Endothelial cell of umbilical vein (primary cell): ENCODE measurements at regions not wholly inside any gene's neighbourhood (a gene's known extent, or its start where the extent isn't known, plus 50 kb on each side); places are given as distances from the start of the nearest gene placed in this dataset.

Experiments used
- BruUV-seq: library from RNA; stranded (reverse); fragments of 400-500 nt; replicated peaks from 2 replicates; lab custom pipeline; 2021; lab: Mats Ljungman, UMichigan
- CTCF ChIA-PET: fragments of 300-600, 350-600 bp; sonication (Branson Sonifier 250); formaldehyde crosslinking; loops from one replicate; lab custom pipeline; 2021; ENCODE audit warnings: antibody characterized with exemption, inconsistent platforms; lab: Charles Lee
- POLR2A ChIA-PET: fragments of 300-600, 350-600 bp; sonication (Branson Sonifier 250); formaldehyde crosslinking; loops from one replicate; lab custom pipeline; 2021; ENCODE audit warnings: antibody characterized with exemption, inconsistent platforms; lab: Charles Lee
- DNase-seq: peaks from one replicate; pipeline ENCODE4 v3.0.0-alpha.2; 2011; ENCODE audit warnings: low read depth, low spot score
- FAIRE-seq: peaks from 2 replicates; lab custom pipeline; 2011; peaks lifted over from hg19 to GRCh38; lab: Jason Lieb, UNC
- H2AFZ ChIP-seq: 2 replicates; pipeline ENCODE4 v1.6.0; 2012; ENCODE audit warnings: low read depth, low read length, control low read depth, inconsistent platforms
- H3K27ac ChIP-seq: 2 replicates; pipeline ENCODE4 v1.5.1; 2011; ENCODE audit warnings: low read depth, mild to moderate bottlenecking, control low read depth, low read length, moderate library complexity; ENCODE audit not compliant: insufficient read depth
- H3K27me3 ChIP-seq, 2 experiments: 2 replicates each; pipeline versions ENCODE4 v1.6.0 to v1.6.1; 2011; ENCODE audit warnings: low read length in 2 of 2, mixed read lengths in 1 of 2; ENCODE audit not compliant: control insufficient read depth in 2 of 2, insufficient read depth in 2 of 2
- H3K36me3 ChIP-seq, 2 experiments: 2 replicates in 1 of 2; 3 replicates in 1 of 2; pipeline ENCODE4 v1.5.1; 2011; ENCODE audit warnings: low read length in 2 of 2, mild to moderate bottlenecking in 1 of 2, moderate library complexity in 1 of 2; ENCODE audit not compliant: control insufficient read depth in 2 of 2, insufficient read depth in 2 of 2; ENCODE audit errors: extremely low read depth in 1 of 2
- H3K4me1 ChIP-seq: 3 replicates; pipeline ENCODE4 v1.5.1; 2011; ENCODE audit warnings: mild to moderate bottlenecking, low read length; ENCODE audit not compliant: control insufficient read depth, insufficient read depth; ENCODE audit errors: extremely low read depth
- H3K4me2 ChIP-seq: 2 replicates; pipeline ENCODE4 v1.6.1; 2011; ENCODE audit warnings: low read length, control low read depth, mixed read lengths; ENCODE audit not compliant: insufficient read depth
- H3K4me3 ChIP-seq, 3 experiments: fragments of 200-600 bp in 1 of 3; sonication (generic), shearing (Covaris generic) in 1 of 3; replicated peaks in 1 of 3; 2 replicates each; pipeline ENCODE4 v1.5.1; 2011 to 2016; ENCODE audit warnings: control low read depth in 3 of 3, low read length in 3 of 3, mild to moderate bottlenecking in 2 of 3, inconsistent platforms in 1 of 3, low read depth in 1 of 3, moderate library complexity in 1 of 3; ENCODE audit not compliant: insufficient read depth in 1 of 3
- H3K79me2 ChIP-seq: 2 replicates; pipeline ENCODE4 v1.6.0; 2012; ENCODE audit warnings: low read length, inconsistent platforms; ENCODE audit not compliant: control insufficient read depth, insufficient read depth
- H3K9ac ChIP-seq: replicated peaks from 2 replicates; pipeline ENCODE3; 2011; ENCODE audit warnings: low read length, control low read depth; ENCODE audit not compliant: insufficient read depth; ENCODE audit errors: extremely low read depth
- H3K9me1 ChIP-seq: replicated peaks from 3 replicates; pipeline ENCODE4 v1.6.0; 2011; ENCODE audit warnings: mild to moderate bottlenecking, low read length; ENCODE audit not compliant: control insufficient read depth, insufficient read depth; ENCODE audit errors: extremely low read depth
- H3K9me3 ChIP-seq: replicated peaks from 2 replicates; pipeline ENCODE4 v1.5.1; 2012; ENCODE audit warnings: low read length, inconsistent platforms; ENCODE audit not compliant: control insufficient read depth, insufficient read depth
- H4K20me1 ChIP-seq: replicated peaks from 2 replicates; pipeline ENCODE3; 2011; ENCODE audit warnings: mild to moderate bottlenecking, low read length; ENCODE audit not compliant: control insufficient read depth, insufficient read depth; ENCODE audit errors: extremely low read depth
- EZH2 ChIP-seq: IDR thresholded peaks from 2 replicates; pipeline ENCODE4 v1.6.1; 2012; ENCODE audit warnings: borderline replicate concordance, low read depth, mild to moderate bottlenecking, moderate library complexity, low read length, inconsistent platforms; ENCODE audit not compliant: severe bottlenecking
- FOS ChIP-seq: IDR thresholded peaks from 2 replicates; pipeline ENCODE4 v1.6.1; 2011; ENCODE audit warnings: mild to moderate bottlenecking, low read length, moderate library complexity, borderline replicate concordance; ENCODE audit not compliant: insufficient read depth
- GATA2 ChIP-seq: IDR thresholded peaks from 2 replicates; pipeline ENCODE4 v1.7.0; 2011; ENCODE audit warnings: low read depth, mild to moderate bottlenecking, moderate library complexity, mixed read lengths, low read length; ENCODE audit not compliant: insufficient read length, insufficient read depth
- JUN ChIP-seq: IDR thresholded peaks from 2 replicates; pipeline ENCODE4 v1.6.1; 2011; ENCODE audit warnings: borderline replicate concordance, low read depth; ENCODE audit not compliant: insufficient read length, insufficient read depth
- MYC ChIP-seq: IDR thresholded peaks from one replicate; pipeline ENCODE4 v1.6.1; 2011; ENCODE audit warnings: mild to moderate bottlenecking, low read depth, low read length
- POLR2A ChIP-seq: IDR thresholded peaks from 2 replicates; pipeline ENCODE4 v1.6.1; 2012; ENCODE audit warnings: low read depth, mild to moderate bottlenecking, control low read depth, low read length
- POLR2AphosphoS5 ChIP-seq: IDR thresholded peaks from 2 replicates; pipeline ENCODE4 v1.6.1; 2012; ENCODE audit warnings: low read depth, mild to moderate bottlenecking, control low read depth, low read length, moderate library complexity; ENCODE audit not compliant: insufficient read depth
- dilution Hi-C: fragments of 300-500 bp; cut with MboI; formaldehyde crosslinking; loops from one replicate; pipeline ENCODE4 v1.15.0; 2019; ENCODE audit warnings: low sequenced_read_pairs; ENCODE audit not compliant: extremely low pct_ligation_motif_present
- intact Hi-C: fragments of 100-400 bp; cut with micrococcal nuclease; formaldehyde crosslinking; loops from one replicate; pipeline ENCODE4 v1.10.0; 2022
- TF ChIP-seq, protein P1 (sequence below), 2 donors: IDR thresholded peaks; 1 replicate in 1 of 2; 2 replicates in 1 of 2; pipeline ENCODE4 v1.5.1; 2011; ENCODE audit warnings: low read length in 2 of 2, mild to moderate bottlenecking in 2 of 2, moderate library complexity in 2 of 2, control low read depth in 1 of 2, inconsistent platforms in 1 of 2, low read depth in 1 of 2; ENCODE audit not compliant: insufficient read depth in 1 of 2; ENCODE audit errors: extremely low read depth in 1 of 2
- TF ChIP-seq, protein P2 (sequence below): IDR thresholded peaks from 2 replicates; pipeline ENCODE4 v1.6.1; 2011; ENCODE audit not compliant: insufficient read depth, insufficient read length

DNA sequence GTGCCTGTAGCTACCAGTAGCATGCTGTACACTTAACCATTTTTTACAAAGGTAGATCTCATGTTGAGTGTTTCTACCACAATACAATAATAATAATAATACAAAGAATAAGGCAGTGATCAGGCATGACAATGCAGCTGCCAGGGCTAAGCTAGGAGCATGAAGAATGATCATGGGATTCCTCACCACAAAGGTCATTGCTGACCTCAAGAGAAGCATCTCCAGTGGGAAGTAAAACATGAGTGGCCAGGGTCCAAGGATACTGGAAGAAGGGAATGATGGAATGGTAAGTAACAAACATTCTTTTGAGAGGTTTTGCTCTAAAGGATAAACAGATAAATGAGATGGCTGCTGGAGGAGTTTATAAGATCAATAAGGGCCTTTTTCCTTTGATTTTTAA is 591.1 kb downstream of the TNS3 start:
- Histone ChIP-seq H3K27me3 (peaks cover 0 to 2% of the 10 kb centered on the region in 2 experiments), H3K4me3 (no peak overlapping the region), H3K4me1 (no peaks in the 10 kb centered on the region), H3K9me1 (no peaks in the 10 kb centered on the region), H3K9me3 (no peaks in the 10 kb centered on the region), H3K27ac (no peak overlapping the region), H3K36me3 (no peaks in the 10 kb centered on the region), H3K4me2 (no peak overlapping the region), H2AFZ (no peak overlapping the region), H3K9ac (no peak overlapping the region), H3K79me2 (no peaks in the 10 kb centered on the region), H4K20me1 (no peaks in the 10 kb centered on the region)
- CTCF ChIA-PET, result interaction anchor here (0.8 to 1.0 kb wide), 2 partner anchors 11 to 23 kb away, joined by 3 read pairs; no protein-coding TSS in a partner anchor
- FAIRE-seq, result no peak
- intact Hi-C loops (no loop called here), dilution Hi-C loops (no loop called here)
- POLR2A ChIA-PET, result no interaction called here
- BruUV-seq, result no TSS peak
- TF ChIP-seq FOS (no peak), JUN (no peak), POLR2AphosphoS5 (no peak), POLR2A (no peak), EZH2 (no peak), MYC (no peak), GATA2 (no peak)
- TF ChIP-seq, protein P1, sequence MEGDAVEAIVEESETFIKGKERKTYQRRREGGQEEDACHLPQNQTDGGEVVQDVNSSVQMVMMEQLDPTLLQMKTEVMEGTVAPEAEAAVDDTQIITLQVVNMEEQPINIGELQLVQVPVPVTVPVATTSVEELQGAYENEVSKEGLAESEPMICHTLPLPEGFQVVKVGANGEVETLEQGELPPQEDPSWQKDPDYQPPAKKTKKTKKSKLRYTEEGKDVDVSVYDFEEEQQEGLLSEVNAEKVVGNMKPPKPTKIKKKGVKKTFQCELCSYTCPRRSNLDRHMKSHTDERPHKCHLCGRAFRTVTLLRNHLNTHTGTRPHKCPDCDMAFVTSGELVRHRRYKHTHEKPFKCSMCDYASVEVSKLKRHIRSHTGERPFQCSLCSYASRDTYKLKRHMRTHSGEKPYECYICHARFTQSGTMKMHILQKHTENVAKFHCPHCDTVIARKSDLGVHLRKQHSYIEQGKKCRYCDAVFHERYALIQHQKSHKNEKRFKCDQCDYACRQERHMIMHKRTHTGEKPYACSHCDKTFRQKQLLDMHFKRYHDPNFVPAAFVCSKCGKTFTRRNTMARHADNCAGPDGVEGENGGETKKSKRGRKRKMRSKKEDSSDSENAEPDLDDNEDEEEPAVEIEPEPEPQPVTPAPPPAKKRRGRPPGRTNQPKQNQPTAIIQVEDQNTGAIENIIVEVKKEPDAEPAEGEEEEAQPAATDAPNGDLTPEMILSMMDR (IDR thresholded peaks at IDR 0.05; ENCODE audit: extremely low read depth in 1 of 2, insufficient read depth in 1 of 2, low read depth in 1 of 2, low read length in 2 of 2), result no peak
- TF ChIP-seq, protein P2, sequence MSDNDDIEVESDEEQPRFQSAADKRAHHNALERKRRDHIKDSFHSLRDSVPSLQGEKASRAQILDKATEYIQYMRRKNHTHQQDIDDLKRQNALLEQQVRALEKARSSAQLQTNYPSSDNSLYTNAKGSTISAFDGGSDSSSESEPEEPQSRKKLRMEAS, result no peak
- no peak for DNase-seq
